Liver (tissue), 3 donors: ENCODE measurements at regions not wholly inside any gene's neighbourhood (a gene's known extent, or its start where the extent isn't known, plus 50 kb on each side); places are given as distances from the start of the nearest gene placed in this dataset.

Experiments used
- JUND ChIP-seq, 2 donors: IDR thresholded peaks; 2 replicates each; pipeline ENCODE4 v1.6.1; 2016; ENCODE audit warnings: antibody characterized with exemption in 2 of 2
- RAD21 ChIP-seq, 2 donors: IDR thresholded peaks; 2 replicates each; pipeline ENCODE4 v1.6.1; 2016; ENCODE audit warnings: antibody characterized with exemption in 2 of 2, mild to moderate bottlenecking in 2 of 2
- REST ChIP-seq: IDR thresholded peaks from 2 replicates; pipeline ENCODE4 v1.6.1; 2016; ENCODE audit warnings: antibody characterized with exemption, mild to moderate bottlenecking
- SP1 ChIP-seq: IDR thresholded peaks from 2 replicates; pipeline ENCODE4 v1.6.1; 2018; ENCODE audit warnings: antibody characterized with exemption, mild to moderate bottlenecking
- YY1 ChIP-seq: IDR thresholded peaks from 2 replicates; pipeline ENCODE4 v1.6.1; 2016; ENCODE audit warnings: antibody characterized with exemption, mild to moderate bottlenecking
- TF ChIP-seq, protein P1 (sequence below): fragments of 150-350 bp; IDR thresholded peaks from 2 replicates; pipeline ENCODE4 v1.5.1; 2017; ENCODE audit warnings: improper control_type of control experiment, low read depth, low read length; ENCODE audit not compliant: missing input control
- donor health status: healthy.
- donor health status: healthy.

DNA sequence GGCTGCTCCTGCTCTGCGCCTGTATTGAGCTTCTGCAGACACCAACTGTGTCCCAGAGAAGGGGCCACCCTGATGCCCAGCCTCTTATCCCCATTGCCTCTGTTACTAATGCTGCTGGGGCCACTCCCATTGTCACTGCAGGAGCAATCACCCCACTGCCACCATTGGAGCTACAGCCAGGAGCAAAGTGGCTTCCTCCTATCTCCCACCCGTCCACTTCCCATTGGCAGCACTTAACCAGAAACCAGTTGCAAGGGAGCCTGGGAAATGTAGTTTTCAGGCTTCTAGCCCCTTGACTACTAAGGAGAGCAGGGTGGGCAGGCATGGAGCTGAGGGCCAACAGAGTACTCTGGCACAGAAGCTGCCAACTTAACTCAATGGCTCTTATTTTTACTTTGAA is 55.9 kb upstream of the KLF13 start:
- TF ChIP-seq REST: no peak
- TF ChIP-seq, protein P1, sequence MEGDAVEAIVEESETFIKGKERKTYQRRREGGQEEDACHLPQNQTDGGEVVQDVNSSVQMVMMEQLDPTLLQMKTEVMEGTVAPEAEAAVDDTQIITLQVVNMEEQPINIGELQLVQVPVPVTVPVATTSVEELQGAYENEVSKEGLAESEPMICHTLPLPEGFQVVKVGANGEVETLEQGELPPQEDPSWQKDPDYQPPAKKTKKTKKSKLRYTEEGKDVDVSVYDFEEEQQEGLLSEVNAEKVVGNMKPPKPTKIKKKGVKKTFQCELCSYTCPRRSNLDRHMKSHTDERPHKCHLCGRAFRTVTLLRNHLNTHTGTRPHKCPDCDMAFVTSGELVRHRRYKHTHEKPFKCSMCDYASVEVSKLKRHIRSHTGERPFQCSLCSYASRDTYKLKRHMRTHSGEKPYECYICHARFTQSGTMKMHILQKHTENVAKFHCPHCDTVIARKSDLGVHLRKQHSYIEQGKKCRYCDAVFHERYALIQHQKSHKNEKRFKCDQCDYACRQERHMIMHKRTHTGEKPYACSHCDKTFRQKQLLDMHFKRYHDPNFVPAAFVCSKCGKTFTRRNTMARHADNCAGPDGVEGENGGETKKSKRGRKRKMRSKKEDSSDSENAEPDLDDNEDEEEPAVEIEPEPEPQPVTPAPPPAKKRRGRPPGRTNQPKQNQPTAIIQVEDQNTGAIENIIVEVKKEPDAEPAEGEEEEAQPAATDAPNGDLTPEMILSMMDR: no peak
- TF ChIP-seq RAD21 (IDR thresholded peaks at IDR 0.05): no peak
- no peak for TF ChIP-seq JUND (IDR thresholded peaks at IDR 0.05)
- TF ChIP-seq YY1: no peak
- no peak for TF ChIP-seq SP1
